Neural progenitor cell (in vitro differentiated cells): ENCODE measurements at regions not wholly inside any gene's neighbourhood (a gene's known extent, or its start where the extent isn't known, plus 50 kb on each side); places are given as distances from the start of the nearest gene placed in this dataset.

Source experiments
- DNase-seq: peaks from one replicate; pipeline ENCODE4 v3.0.0-alpha.2; 2016; ENCODE audit warnings: low spot score
- H2AFZ ChIP-seq: fragments of 200-600 bp; sonication (generic); replicated peaks from 2 replicates; pipeline ENCODE4 v1.6.1; 2016; ENCODE audit warnings: antibody characterized with exemption
- H3F3A ChIP-seq: fragments of 200-600 bp; sonication (generic); 2 replicates; pipeline ENCODE4 v1.6.1; 2016; ENCODE audit warnings: antibody characterized with exemption, low read depth
- H3K27ac ChIP-seq: fragments of 200-600 bp; sonication (generic); 2 replicates; pipeline ENCODE4 v1.5.1; 2016; ENCODE audit warnings: mild to moderate bottlenecking
- H3K27me3 ChIP-seq: fragments of 200-600 bp; sonication (generic); 2 replicates; pipeline ENCODE4 v1.6.1; 2016; ENCODE audit warnings: mild to moderate bottlenecking, moderate library complexity
- H3K36me3 ChIP-seq: fragments of 200-600 bp; sonication (generic); 2 replicates; pipeline ENCODE4 v1.5.1; 2016
- H3K4me1 ChIP-seq: fragments of 200-600 bp; sonication (generic); 2 replicates; pipeline ENCODE4 v1.6.1; 2016; ENCODE audit warnings: mixed run types
- H3K4me2 ChIP-seq: fragments of 200-600 bp; sonication (generic); 2 replicates; pipeline ENCODE4 v1.6.1; 2016
- H3K4me3 ChIP-seq: fragments of 200-600 bp; sonication (generic); 2 replicates; pipeline ENCODE4 v1.5.1; 2016
- H3K79me2 ChIP-seq: fragments of 200-600 bp; sonication (generic); 2 replicates; pipeline ENCODE4 v1.6.1; 2016; ENCODE audit warnings: low read depth
- H3K9ac ChIP-seq: fragments of 200-600 bp; sonication (generic); 2 replicates; pipeline ENCODE4 v1.6.1; 2016
- H3K9me3 ChIP-seq: fragments of 200-600 bp; sonication (generic); 2 replicates; pipeline ENCODE4 v1.5.1; 2016; ENCODE audit warnings: low read depth
- H4K20me1 ChIP-seq: fragments of 200-600 bp; sonication (generic); 2 replicates; pipeline ENCODE4 v1.6.1; 2016; ENCODE audit warnings: low read depth
- H3K27ac Mint-ChIP-seq: 3 replicates; pipeline ENCODE4 v1.8.0; 2021; ENCODE audit warnings: mixed read lengths
- H3K27me3 Mint-ChIP-seq: 2 replicates; pipeline ENCODE4 v1.8.0; 2022; ENCODE audit warnings: low read depth, mild to moderate bottlenecking, inconsistent platforms, moderate library complexity, mixed read lengths; ENCODE audit not compliant: insufficient read depth
- H3K36me3 Mint-ChIP-seq: 3 replicates; pipeline ENCODE4 v1.8.0; 2021; ENCODE audit warnings: mixed read lengths
- H3K4me1 Mint-ChIP-seq: 3 replicates; pipeline ENCODE4 v1.8.0; 2021; ENCODE audit warnings: mixed read lengths
- H3K4me3 Mint-ChIP-seq: 3 replicates; pipeline ENCODE4 v1.8.0; 2021; ENCODE audit warnings: mild to moderate bottlenecking, moderate library complexity, mixed read lengths
- H3K9me3 Mint-ChIP-seq: 3 replicates; pipeline ENCODE4 v1.8.0; 2020; ENCODE audit warnings: mixed read lengths
- EZH2 ChIP-seq: fragments of 200-600 bp; sonication (generic); IDR thresholded peaks from 2 replicates; pipeline ENCODE4 v1.6.1; 2017; ENCODE audit warnings: antibody characterized with exemption, mild to moderate bottlenecking, moderate library complexity
- EZH2phosphoT487 ChIP-seq: fragments of 200-600 bp; sonication (generic); IDR thresholded peaks from 2 replicates; pipeline ENCODE4 v1.6.1; 2017; ENCODE audit warnings: antibody characterized with exemption
- TF ChIP-seq, protein P1 (sequence below): fragments of 200-600 bp; sonication (generic); IDR thresholded peaks from 2 replicates; pipeline ENCODE4 v1.5.1; 2017; ENCODE audit warnings: antibody characterized with exemption, mild to moderate bottlenecking

- H3K9me3 ChIP-seq, result no peaks in the 10 kb centered on the region
- Mint-ChIP-seq H3K36me3 (no peaks in the 10 kb centered on the region), H3K9me3 (peaks cover 17% of the 10 kb centered on the region), H3K4me3 (no peak overlapping the region), H3K4me1 (peaks cover 6% of the 10 kb centered on the region), H3K27me3 (peaks cover 3% of the 10 kb centered on the region), H3K27ac (no peak overlapping the region)
- no peaks in the 10 kb centered on the region for H3K36me3 ChIP-seq
- no peaks in the 10 kb centered on the region for H3F3A ChIP-seq
- no peaks in the 10 kb centered on the region for H4K20me1 ChIP-seq
- TF ChIP-seq EZH2 (no peak), EZH2phosphoT487 (no peak)
- TF ChIP-seq, protein P1, sequence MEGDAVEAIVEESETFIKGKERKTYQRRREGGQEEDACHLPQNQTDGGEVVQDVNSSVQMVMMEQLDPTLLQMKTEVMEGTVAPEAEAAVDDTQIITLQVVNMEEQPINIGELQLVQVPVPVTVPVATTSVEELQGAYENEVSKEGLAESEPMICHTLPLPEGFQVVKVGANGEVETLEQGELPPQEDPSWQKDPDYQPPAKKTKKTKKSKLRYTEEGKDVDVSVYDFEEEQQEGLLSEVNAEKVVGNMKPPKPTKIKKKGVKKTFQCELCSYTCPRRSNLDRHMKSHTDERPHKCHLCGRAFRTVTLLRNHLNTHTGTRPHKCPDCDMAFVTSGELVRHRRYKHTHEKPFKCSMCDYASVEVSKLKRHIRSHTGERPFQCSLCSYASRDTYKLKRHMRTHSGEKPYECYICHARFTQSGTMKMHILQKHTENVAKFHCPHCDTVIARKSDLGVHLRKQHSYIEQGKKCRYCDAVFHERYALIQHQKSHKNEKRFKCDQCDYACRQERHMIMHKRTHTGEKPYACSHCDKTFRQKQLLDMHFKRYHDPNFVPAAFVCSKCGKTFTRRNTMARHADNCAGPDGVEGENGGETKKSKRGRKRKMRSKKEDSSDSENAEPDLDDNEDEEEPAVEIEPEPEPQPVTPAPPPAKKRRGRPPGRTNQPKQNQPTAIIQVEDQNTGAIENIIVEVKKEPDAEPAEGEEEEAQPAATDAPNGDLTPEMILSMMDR, result no peak
- no peak overlapping the region for H2AFZ ChIP-seq
- H3K9ac ChIP-seq, result no peak overlapping the region
- H3K4me2 ChIP-seq, result no peak overlapping the region
- no peaks in the 10 kb centered on the region for H3K79me2 ChIP-seq
- H3K27ac ChIP-seq, result no peak overlapping the region
- no peaks in the 10 kb centered on the region for H3K27me3 ChIP-seq
- DNase-seq, result no peak
- H3K4me3 ChIP-seq, result no peak overlapping the region
- no peaks in the 10 kb centered on the region for H3K4me1 ChIP-seq
These were observed 217.3 kb upstream of the HABP2 start for GRCh38 chr10:113335592-113335991.

DNA sequence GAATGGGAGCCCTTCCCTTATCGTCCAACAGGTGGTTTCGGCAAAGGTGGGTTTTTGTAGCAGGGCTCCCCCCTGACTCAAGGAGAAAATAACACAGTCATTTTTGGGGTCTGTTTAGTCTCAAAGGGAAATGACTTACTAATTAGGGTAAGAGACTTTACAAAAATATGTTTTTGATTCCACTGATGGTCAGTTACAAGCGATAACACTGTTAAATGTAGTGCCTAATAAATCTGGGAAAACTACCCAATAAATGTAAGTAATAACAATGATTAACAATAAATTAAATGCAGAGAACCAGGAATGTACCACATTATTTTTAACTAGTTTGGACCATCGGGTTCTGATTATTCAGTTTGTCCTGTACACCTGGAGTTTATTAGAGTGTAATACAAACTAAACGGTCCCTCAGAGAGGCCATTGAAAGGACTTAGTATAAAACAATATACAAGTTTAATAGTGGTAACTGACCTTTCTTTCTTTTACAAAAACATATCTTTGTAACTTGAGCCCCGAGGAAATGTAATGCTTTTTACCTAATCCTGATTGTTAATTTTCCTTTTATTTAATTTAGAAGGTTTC is 216.2 kb upstream of the HABP2 start:
- peaks cover 3% of the 10 kb centered on the region for H3K27me3 Mint-ChIP-seq
- peaks cover 13% of the 10 kb centered on the region for H3K9me3 Mint-ChIP-seq
- H3K4me3 Mint-ChIP-seq, result no peak overlapping the region
- Histone ChIP-seq H3K4me3 (no peak overlapping the region), H4K20me1 (no peaks in the 10 kb centered on the region), H3K4me2 (no peak overlapping the region), H3K36me3 (no peaks in the 10 kb centered on the region), H3K79me2 (no peaks in the 10 kb centered on the region), H2AFZ (no peak overlapping the region), H3F3A (no peaks in the 10 kb centered on the region), H3K4me1 (no peaks in the 10 kb centered on the region), H3K9me3 (no peaks in the 10 kb centered on the region), H3K27ac (no peak overlapping the region), H3K9ac (no peak overlapping the region), H3K27me3 (no peaks in the 10 kb centered on the region)
- TF ChIP-seq EZH2, result no peak
- TF ChIP-seq, protein P1, result no peak
- no peak for TF ChIP-seq EZH2phosphoT487
- peaks cover 6% of the 10 kb centered on the region for H3K4me1 Mint-ChIP-seq
- no peaks in the 10 kb centered on the region for H3K36me3 Mint-ChIP-seq
- no peak overlapping the region for H3K27ac Mint-ChIP-seq
- no peak for DNase-seq

DNA sequence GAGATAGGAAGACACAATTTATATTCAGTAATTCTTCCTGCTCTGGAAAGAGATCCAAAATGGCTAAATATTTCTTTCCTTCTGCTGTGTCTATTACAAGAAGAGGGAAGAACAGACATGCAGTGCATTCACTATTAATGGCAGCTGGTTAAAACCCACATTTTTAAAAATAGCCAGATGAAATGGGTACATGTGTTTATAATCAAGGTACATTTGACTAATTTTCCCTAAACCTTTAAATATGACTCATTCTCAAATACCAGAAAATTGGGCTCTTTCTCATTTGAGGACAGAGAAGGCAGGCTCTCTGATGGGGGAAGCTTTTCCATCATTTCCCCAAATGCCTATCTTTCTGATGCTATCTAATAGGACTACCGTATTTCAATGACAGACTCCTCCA is 215.7 kb upstream of the HABP2 start:
- no peak overlapping the region for H3K27ac ChIP-seq
- no peak overlapping the region for H3K4me2 ChIP-seq
- H3K27me3 ChIP-seq, result no peaks in the 10 kb centered on the region
- H3K9ac ChIP-seq, result no peak overlapping the region
- no peak overlapping the region for H3K4me3 ChIP-seq
- TF ChIP-seq EZH2phosphoT487, result no peak
- no peak for TF ChIP-seq EZH2
- TF ChIP-seq, protein P1, result no peak
- peaks cover 13% of the 10 kb centered on the region for H3K9me3 Mint-ChIP-seq
- no peaks in the 10 kb centered on the region for H3F3A ChIP-seq
- DNase-seq, result no peak
- H3K27ac Mint-ChIP-seq, result no peak overlapping the region
- H3K79me2 ChIP-seq, result no peaks in the 10 kb centered on the region
- H4K20me1 ChIP-seq, result no peaks in the 10 kb centered on the region
- H3K4me3 Mint-ChIP-seq, result no peak overlapping the region
- H3K4me1 Mint-ChIP-seq, result peaks cover 6% of the 10 kb centered on the region
- peaks cover 3% of the 10 kb centered on the region for H3K27me3 Mint-ChIP-seq
- no peaks in the 10 kb centered on the region for H3K4me1 ChIP-seq
- no peaks in the 10 kb centered on the region for H3K36me3 ChIP-seq
- H3K36me3 Mint-ChIP-seq, result no peaks in the 10 kb centered on the region
- H3K9me3 ChIP-seq, result no peaks in the 10 kb centered on the region
- H2AFZ ChIP-seq, result no peak overlapping the region
